DOHH2 (cell line): ENCODE measurements at regions not wholly inside any gene's neighbourhood (a gene's known extent, or its start where the extent isn't known, plus 50 kb on each side); places are given as distances from the start of the nearest gene placed in this dataset.

Source experiments
- H3F3A ChIP-seq: fragments of 200-600 bp; sonication (generic), shearing (Covaris generic); 2 replicates; pipeline ENCODE4 v1.6.0; 2016; ENCODE audit warnings: antibody characterized with exemption, mild to moderate bottlenecking; ENCODE audit not compliant: control insufficient read depth, insufficient read depth
- H3K27ac ChIP-seq: fragments of 200-600 bp; sonication (generic); 2 replicates; pipeline ENCODE4 v1.5.1; 2014; ENCODE audit warnings: low read depth, mild to moderate bottlenecking, low read length, moderate library complexity
- H3K27me3 ChIP-seq: fragments of 200-600 bp; sonication (generic); 2 replicates; pipeline ENCODE4 v1.6.1; 2014; ENCODE audit warnings: mild to moderate bottlenecking, low read length, mixed read lengths; ENCODE audit not compliant: control insufficient read depth
- H3K36me3 ChIP-seq: fragments of 200-600 bp; sonication (generic); 2 replicates; pipeline ENCODE4 v1.6.1; 2014; ENCODE audit warnings: mild to moderate bottlenecking, low read length, moderate library complexity, mixed read lengths; ENCODE audit not compliant: control insufficient read depth
- H3K4me1 ChIP-seq: fragments of 200-600 bp; sonication (generic); 2 replicates; pipeline ENCODE4 v1.6.1; 2014; ENCODE audit warnings: mild to moderate bottlenecking, low read length, mixed read lengths; ENCODE audit not compliant: control insufficient read depth
- H3K4me2 ChIP-seq: fragments of 200-600 bp; sonication (generic); 2 replicates; pipeline ENCODE4 v1.6.0; 2014; ENCODE audit warnings: mild to moderate bottlenecking, low read length, moderate library complexity
- H3K4me3 ChIP-seq: fragments of 200-600 bp; sonication (generic); 2 replicates; pipeline ENCODE4 v1.5.1; 2014; ENCODE audit warnings: mild to moderate bottlenecking, low read length, mixed read lengths
- H3K79me2 ChIP-seq: fragments of 200-600 bp; sonication (generic); 2 replicates; pipeline ENCODE4 v1.6.1; 2014; ENCODE audit warnings: mild to moderate bottlenecking, low read length, mixed read lengths; ENCODE audit not compliant: control insufficient read depth
- H3K9me2 ChIP-seq: fragments of 200-600 bp; sonication (generic); replicated peaks from 2 replicates; pipeline ENCODE4 v1.6.1; 2014; ENCODE audit warnings: mild to moderate bottlenecking, low read length, mixed read lengths; ENCODE audit not compliant: control insufficient read depth
- H3K9me3 ChIP-seq: fragments of 200-600 bp; sonication (generic); 2 replicates; pipeline ENCODE4 v1.6.1; 2014; ENCODE audit warnings: antibody characterized with exemption, low read length, mixed read lengths; ENCODE audit not compliant: control insufficient read depth, insufficient read depth
- H4K20me1 ChIP-seq: fragments of 200-600 bp; sonication (generic); 2 replicates; pipeline ENCODE4 v1.6.0; 2014; ENCODE audit warnings: low read depth, mild to moderate bottlenecking, antibody characterized with exemption, low read length, moderate library complexity; ENCODE audit not compliant: control insufficient read depth, insufficient read depth
- EZH2phosphoT487 ChIP-seq: fragments of 200-600 bp; sonication (generic); IDR thresholded peaks from 2 replicates; pipeline ENCODE4 v1.6.1; 2017; ENCODE audit warnings: borderline replicate concordance, mild to moderate bottlenecking, antibody characterized with exemption, low read length, moderate library complexity, mixed read lengths
- TF ChIP-seq, protein P1 (sequence below): fragments of 200-600 bp; sonication (generic); IDR thresholded peaks from one replicate; pipeline ENCODE4 v1.5.1; 2014; ENCODE audit warnings: antibody characterized with exemption, mild to moderate bottlenecking, low read depth, low read length; ENCODE audit not compliant: poor library complexity, severe bottlenecking

DNA sequence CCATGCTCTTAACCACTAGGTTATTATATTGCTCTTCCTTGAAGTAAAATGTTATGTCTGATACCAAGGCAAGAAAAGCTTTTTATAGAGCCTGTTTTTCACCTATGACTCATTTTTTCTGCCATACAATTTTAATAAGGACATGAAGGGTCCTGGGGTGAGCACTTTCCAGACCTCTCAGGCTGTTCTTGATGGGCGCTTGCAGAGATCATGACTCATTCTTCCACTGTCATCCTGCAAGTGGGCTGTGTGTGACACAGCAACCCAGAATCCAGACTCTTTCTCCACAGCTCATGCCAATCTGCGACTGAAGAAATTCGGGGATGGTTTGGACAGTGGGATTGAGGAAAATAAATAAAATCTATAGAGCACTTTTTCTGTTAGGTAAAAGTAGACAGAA lies 506.7 kb upstream of the NBEA start:
- H4K20me1 ChIP-seq = no peaks in the 10 kb centered on the region
- H3K4me3 ChIP-seq = no peak overlapping the region
- H3K4me2 ChIP-seq = no peak overlapping the region
- no peaks in the 10 kb centered on the region for H3K9me2 ChIP-seq
- no peaks in the 10 kb centered on the region for H3K27me3 ChIP-seq
- TF ChIP-seq, protein P1, sequence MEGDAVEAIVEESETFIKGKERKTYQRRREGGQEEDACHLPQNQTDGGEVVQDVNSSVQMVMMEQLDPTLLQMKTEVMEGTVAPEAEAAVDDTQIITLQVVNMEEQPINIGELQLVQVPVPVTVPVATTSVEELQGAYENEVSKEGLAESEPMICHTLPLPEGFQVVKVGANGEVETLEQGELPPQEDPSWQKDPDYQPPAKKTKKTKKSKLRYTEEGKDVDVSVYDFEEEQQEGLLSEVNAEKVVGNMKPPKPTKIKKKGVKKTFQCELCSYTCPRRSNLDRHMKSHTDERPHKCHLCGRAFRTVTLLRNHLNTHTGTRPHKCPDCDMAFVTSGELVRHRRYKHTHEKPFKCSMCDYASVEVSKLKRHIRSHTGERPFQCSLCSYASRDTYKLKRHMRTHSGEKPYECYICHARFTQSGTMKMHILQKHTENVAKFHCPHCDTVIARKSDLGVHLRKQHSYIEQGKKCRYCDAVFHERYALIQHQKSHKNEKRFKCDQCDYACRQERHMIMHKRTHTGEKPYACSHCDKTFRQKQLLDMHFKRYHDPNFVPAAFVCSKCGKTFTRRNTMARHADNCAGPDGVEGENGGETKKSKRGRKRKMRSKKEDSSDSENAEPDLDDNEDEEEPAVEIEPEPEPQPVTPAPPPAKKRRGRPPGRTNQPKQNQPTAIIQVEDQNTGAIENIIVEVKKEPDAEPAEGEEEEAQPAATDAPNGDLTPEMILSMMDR = no peak
- TF ChIP-seq EZH2phosphoT487 = no peak
- H3K79me2 ChIP-seq = no peaks in the 10 kb centered on the region
- H3K9me3 ChIP-seq = no peaks in the 10 kb centered on the region
- no peaks in the 10 kb centered on the region for H3K36me3 ChIP-seq
- H3K27ac ChIP-seq = no peak overlapping the region
- no peaks in the 10 kb centered on the region for H3K4me1 ChIP-seq
- H3F3A ChIP-seq = no peaks in the 10 kb centered on the region

DNA sequence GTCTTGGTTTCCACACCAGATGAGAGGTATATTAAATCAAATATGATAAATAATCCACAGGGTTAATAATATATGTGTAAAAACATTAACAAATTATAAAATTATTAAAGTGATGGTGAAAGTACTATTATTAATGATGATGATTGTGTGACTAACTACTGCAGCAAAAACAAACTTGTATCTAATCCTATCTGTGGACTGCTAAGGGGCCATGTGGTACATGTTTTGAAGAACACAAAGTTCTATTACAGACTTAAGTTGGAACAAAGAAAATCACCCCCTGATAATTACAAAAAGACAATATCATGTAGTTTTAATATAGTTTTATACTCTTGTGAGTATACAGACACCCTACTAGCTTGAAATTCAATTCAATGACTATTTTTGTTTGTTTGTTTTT lies 504.2 kb upstream of the NBEA start:
- H3F3A ChIP-seq = no peaks in the 10 kb centered on the region
- H4K20me1 ChIP-seq = no peaks in the 10 kb centered on the region
- no peaks in the 10 kb centered on the region for H3K9me3 ChIP-seq
- no peaks in the 10 kb centered on the region for H3K27me3 ChIP-seq
- no peaks in the 10 kb centered on the region for H3K79me2 ChIP-seq
- TF ChIP-seq, protein P1 = no peak
- no peak for TF ChIP-seq EZH2phosphoT487
- H3K4me1 ChIP-seq = no peaks in the 10 kb centered on the region
- H3K36me3 ChIP-seq = no peaks in the 10 kb centered on the region
- no peak overlapping the region for H3K27ac ChIP-seq
- no peak overlapping the region for H3K4me2 ChIP-seq
- H3K4me3 ChIP-seq = no peak overlapping the region
- H3K9me2 ChIP-seq = no peaks in the 10 kb centered on the region

DNA sequence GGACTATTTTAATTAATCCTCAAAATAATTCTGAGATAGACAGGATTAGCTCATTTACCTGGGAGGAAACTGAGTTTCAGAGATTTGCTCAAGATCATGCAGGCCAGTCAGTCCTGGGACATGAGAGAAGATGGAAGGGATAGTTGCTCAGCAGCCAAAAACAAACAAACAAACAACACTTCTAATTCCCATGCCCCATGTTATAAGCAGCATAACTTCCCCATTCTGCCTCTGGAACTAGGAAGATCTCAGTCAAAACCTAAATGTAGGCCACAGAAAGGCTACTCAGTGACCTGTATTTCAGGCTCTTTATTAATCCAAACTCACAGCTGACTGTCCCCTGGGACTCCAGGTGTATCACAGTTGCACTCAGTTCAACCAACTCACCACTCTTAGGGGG lies 489.2 kb upstream of the NBEA start:
- H3K4me3 ChIP-seq = no peak overlapping the region
- H3K27ac ChIP-seq = no peak overlapping the region
- no peaks in the 10 kb centered on the region for H3K79me2 ChIP-seq
- H3F3A ChIP-seq = no peaks in the 10 kb centered on the region
- no peaks in the 10 kb centered on the region for H3K4me1 ChIP-seq
- H3K9me2 ChIP-seq = no peaks in the 10 kb centered on the region
- H4K20me1 ChIP-seq = no peaks in the 10 kb centered on the region
- TF ChIP-seq EZH2phosphoT487 = no peak
- TF ChIP-seq, protein P1 = no peak
- no peaks in the 10 kb centered on the region for H3K36me3 ChIP-seq
- H3K27me3 ChIP-seq = no peaks in the 10 kb centered on the region
- no peak overlapping the region for H3K4me2 ChIP-seq
- H3K9me3 ChIP-seq = no peaks in the 10 kb centered on the region
